ENCODE measurements at regions not wholly inside any gene's neighbourhood (a gene's known extent, or its start where the extent isn't known, plus 50 kb on each side); places are given as distances from the start of the nearest gene placed in this dataset.
"Not testable (repeated sequence)": the region's sequence is repeated elsewhere in the genome, so short reads cannot be mapped to it uniquely, and the experiment has no call there.

DNA sequence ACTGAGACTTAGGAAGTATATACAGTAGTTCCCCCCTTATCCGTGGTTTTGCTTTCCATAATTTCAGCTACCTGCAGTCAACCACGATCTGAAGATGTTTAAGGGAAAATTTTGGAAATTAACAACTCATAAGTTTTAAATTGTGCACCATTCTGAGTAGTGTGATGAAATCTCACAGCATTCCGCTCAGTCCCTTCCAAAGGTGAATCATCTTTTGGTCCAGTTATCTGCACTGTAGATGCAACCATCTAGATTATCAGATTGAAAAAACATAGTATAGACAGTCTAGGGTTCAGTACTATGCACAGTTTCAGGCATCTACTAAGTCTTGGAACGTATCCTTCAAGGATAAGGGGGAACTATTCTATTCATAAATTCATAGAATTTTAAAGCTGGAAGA is 109.0 kb downstream of the ANXA3 start:
- no peak for DNase-seq (ENCODE audit: low spot score)

DNA sequence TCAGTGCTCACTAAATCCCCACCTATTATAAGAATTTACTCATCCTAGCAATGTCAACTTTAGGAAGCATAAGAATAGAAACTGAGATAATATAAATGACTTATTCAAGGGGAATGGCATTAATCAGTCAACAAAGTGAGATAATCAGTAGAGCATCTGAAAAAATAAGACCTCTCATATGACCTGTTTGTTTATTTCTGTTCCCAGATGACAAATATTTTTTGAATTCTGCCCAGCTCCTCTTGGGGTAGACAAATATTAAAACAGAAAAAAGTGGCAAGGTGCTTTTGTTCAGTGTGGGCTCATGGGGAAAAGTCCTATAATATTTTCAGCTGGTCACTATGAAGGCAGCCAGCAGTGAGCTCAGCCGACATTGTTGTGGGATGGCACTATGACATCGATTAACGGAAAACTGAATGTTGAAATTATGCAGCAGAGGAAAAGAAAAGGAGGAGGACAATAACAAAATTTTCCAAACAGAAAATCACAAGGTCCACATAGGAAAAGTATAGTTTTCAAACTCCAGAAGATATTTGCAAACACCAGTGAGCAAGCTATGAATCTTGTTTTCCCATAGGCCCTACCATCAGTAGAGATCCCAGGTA is 109.6 kb downstream of the ANXA3 start:
- no peak for DNase-seq (ENCODE audit: low spot score)

DNA sequence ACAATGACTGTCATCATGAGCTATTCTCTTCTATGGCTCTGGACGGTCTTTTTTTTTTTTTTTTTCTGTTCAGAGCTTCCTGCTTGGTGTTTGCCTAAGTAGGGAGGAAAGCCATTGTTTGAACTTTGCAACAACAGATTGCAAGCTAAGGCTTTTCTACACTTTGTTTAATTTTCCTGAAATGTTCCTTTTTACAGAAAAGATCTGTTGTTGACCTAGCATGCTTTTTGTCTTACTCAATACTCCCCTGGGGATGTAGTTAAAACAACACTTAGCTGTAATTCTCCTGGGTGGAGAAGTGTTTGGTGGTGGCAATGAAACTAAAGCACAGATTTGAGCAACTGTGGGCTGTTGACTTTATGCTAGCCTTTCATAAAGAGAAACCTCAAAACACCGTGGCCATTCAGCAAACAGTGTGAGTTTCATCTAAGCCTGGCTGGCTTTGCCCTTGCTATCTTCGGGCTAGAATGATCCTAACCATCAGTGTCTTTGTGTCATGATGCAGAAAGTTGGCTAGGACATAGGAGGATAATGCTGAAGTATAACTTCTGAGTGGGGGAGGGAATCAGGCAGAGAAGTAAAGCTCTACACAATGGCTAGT is 110.5 kb downstream of the ANXA3 start:
- no peak for DNase-seq (ENCODE audit: low spot score)

DNA sequence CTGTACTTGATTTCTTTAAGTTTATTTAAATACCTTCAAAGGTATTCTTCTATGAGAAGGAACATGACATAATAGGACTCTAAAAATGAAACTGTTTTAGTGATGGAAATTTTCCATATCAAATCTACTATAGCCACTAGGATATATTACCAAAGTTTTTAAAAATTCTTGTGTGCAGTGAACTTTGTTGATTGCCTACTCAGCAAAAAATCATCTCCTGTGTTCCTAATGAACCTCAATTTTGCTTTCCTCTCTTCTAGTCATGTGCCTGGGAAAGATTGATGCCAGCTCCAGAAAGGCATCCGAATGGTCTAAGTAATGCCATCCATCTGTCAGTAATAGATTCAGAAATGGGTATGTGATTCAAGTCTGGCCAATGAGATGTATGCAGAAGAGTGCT is 111.1 kb downstream of the ANXA3 start:
- no peak for DNase-seq (ENCODE audit: low spot score)

DNA sequence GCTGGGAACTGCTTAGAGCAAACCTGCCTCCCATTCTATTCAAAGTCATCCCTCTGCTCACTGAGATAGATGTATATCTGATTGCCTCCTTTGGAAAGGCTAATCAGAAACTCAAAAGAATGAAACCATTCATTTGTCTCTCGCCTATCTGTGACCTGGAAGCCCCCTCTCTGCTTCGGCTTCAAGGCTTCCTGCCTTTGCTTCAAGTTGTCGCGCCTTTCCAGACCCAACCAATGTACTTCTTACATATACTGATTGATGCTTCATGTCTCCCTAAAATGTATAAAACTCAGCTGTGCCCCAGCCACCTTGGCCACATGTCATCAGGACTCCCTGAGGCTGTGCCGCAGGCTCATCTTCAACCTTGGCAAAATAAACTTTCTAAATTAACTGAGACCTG is 111.9 kb upstream of the BMP2K start:
- not testable (repeated sequence) for DNase-seq (ENCODE audit: low spot score)

DNA sequence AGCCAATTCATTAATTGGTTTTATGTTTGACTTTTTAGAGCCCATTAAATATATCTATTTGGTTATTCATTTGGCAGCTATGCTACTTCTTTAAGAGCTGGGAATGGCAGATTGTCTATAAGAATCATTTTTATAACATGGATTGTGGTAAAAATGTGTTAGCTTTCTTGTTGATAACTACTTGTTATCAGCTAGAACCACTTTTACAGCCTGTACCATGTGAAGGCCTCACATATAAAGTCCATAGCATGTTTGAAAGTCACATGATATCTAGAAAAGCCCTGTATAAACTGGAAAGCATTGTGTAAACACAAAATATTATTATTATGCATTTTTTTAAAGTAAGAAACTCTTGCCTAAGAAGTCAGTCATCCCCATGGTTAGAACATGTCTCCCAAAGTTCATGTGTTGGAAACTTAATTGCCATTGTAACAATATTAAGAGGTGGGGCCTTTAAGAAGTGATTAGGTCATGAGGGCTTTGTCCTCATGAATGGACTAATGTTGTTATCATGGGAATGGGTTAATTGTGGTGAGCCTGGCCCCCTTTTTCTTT is 110.9 kb upstream of the BMP2K start:
- no peak for DNase-seq (ENCODE audit: low spot score)

DNA sequence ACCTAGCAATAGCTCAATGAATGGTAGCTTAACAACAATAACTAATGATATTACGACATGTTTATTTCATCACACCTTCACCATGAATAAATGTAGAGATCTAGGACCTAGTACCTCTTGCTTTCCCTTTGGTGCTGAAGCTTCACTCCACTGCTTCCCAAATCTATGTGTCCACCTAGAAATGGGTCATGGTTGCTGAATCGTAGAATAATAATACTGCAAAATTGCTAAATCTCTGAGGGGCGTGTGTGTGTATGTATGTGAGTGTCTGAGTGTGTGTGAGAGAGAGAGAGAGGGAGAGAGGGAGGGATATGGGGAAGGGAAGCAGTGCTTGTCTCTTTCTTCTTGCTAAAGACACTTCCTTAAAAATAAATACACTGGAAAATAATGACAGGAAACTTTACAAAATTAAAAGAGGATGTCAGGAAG is 109.3 kb upstream of the BMP2K start:
- no peak for DNase-seq (ENCODE audit: low spot score)

DNA sequence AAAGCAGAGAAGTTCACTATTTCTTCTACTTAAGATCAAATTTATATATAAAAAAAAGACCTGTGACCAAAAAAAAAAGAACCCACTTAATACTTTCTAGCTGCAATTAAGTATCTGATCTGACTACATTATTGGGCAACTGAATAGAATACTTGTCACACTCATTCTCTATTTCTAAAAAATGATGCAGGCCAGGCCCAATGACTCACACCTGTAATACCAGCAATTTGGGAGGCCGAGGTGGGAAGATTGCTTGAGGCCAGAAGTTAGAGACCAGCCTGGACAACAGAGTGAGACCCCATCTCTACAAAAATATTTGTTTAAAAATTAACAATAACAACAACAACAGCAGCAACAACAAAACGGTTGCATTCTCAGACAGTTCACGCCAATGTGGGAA is 108.8 kb upstream of the BMP2K start:
- no peak for DNase-seq (ENCODE audit: low spot score)

DNA sequence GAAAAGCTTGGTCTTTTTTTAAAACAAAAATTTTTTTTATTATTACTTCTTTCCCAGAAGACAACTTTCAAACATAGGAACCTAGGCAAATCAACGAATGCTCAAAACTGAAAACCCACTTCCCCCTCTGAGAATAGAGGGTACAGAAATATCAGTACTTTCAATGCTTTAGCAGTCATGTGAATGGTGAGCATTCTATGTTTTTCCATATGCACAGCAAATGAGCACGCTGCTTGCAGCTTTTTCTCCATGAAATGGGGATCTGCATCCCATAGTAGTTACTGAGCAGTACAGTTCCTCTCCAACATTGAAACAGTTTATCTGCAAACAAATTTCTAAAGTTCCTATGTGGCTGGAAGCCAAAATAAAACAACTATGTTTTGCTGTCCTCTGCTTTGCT is 108.4 kb upstream of the BMP2K start:
- DNase-seq (ENCODE audit: low spot score) = no peak

DNA sequence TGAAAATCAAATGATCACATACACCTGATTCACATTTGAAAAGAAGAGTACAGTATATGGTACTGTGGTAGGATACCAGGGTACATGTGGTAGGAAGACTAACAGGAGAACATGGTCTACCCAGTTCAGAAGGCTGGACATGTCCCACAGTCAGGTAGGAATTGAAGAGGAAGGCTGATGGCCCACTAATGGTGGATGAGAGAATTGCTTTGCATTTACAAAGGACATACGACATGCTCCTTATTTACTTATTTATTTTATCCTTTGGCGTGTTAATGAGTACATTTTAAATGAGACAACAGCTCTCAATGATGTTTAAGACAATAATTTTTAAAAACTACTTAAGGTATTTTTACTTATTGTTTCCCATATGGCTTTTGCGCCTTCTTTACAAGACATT is 106.7 kb upstream of the BMP2K start:
- DNase-seq (ENCODE audit: low spot score) = no peak

DNA sequence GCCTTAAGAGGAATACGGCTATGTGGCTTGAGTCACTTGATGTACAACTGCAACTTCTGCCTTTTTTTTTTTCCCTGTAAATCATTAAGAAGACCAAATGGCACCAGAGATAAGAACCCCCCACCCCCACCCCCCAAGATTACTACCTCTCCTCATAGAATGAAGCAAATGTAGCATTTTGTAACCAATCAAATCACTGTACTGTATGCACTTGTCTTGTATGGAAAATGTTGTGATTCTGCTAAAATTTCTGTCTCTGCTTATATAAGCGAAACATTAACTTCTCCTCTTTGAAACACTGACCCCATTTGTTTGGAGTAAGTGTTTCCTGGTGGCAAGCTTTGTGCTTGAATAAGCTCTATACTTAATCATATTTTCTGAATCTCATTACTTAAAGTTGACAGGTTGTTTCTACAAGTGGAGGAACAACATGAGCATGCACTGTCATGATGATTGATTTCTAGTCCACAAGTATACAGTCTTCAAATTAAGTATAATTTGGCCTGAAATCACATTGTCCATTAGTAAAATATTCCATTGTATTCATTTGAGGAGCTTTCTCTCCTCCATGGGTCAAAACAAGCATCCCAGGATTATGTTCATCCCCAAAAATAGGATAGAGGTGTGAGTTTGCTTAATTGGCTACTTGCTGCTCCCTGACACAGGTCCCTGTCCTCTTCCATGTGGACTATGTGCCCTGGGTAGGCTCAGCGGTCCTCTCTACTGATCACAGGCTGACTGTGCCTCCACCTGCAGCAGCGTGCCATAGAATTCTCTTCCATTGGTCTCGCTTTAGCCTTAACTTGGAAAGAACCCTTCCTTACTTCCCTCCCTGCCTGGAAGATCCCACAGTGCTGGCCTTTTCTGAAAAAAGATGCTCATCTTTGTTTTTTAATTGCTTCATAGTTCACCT is 104.0 kb upstream of the BMP2K start:
- DNase-seq (ENCODE audit: low spot score) = no peak

DNA sequence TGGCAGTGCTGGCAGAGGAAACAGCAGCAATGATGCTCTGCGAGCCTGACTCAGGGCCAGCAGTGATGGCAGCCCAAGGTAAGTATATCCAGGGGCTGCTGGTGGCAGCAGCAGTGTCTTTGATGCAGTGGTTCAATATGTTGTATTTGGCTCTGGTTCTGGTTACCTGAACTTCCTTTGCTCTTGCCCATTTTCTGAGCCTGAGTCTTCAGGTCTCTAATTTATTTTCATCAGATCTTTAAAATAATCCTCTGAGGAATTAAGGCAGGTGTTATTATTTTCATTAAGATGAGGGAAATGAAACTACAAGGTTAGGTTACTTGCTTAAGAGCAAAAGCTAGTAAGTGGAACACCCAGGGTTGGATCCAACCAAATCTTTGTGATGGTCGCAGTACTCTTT is 102.8 kb upstream of the BMP2K start:
- no peak for DNase-seq (ENCODE audit: low spot score)

DNA sequence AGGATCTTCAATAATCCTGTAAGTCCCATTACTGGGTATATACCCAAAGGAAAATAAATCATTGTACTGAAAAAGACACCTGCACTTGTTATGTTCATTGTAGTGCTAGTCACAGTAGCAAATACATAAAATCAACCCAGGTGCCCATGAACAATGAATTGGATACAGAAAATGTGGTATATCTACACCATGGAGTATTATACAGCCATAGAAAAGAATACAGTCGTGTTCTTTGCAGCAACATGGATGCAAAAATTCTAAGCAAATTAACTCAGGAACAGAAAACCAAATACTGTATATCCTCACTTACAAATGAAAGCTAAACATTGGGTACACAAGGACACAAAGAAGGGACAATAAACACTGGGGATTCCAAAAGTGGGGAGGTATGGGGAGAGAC is 100.8 kb upstream of the BMP2K start:
- no peak for DNase-seq (ENCODE audit: low spot score)

DNA sequence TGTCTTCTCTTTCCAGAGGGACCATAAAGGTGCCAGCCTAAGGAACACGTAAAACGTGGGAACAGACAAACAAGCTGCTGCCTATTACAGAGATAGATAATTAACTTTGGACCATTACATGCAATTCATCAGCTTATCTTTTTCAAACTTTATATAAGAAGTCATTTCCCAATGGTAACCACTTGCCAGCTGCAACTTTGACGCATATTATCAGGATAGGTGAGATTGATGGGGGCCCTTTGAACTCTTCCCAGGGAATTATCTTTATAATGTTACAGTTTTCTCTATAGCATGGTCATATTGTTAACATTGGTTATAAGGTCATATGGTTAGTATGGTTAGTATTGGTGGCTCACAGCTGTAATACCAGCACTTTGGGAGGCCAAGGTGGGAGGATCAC is 94.1 kb upstream of the BMP2K start:
- no peak for DNase-seq (ENCODE audit: low spot score)

DNA sequence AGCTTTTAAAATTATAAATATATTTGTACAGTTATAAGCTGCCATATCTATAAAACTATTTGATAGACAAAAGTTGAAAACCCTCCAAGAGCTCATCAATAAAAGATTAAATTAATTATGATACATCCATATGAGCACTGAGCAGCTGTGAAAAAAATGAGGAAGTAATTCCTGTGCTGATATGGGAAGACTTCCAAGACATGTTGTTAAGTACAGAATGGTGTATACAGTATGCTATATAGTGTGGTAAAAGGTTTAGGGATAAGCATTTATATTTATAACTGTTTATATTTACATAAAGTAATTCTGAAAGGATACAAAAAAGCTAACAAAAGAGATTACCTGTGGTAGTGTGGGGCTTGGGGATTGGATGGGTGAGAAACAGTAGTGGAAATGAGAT is 92.8 kb upstream of the BMP2K start:
- DNase-seq (ENCODE audit: low spot score) = no peak

DNA sequence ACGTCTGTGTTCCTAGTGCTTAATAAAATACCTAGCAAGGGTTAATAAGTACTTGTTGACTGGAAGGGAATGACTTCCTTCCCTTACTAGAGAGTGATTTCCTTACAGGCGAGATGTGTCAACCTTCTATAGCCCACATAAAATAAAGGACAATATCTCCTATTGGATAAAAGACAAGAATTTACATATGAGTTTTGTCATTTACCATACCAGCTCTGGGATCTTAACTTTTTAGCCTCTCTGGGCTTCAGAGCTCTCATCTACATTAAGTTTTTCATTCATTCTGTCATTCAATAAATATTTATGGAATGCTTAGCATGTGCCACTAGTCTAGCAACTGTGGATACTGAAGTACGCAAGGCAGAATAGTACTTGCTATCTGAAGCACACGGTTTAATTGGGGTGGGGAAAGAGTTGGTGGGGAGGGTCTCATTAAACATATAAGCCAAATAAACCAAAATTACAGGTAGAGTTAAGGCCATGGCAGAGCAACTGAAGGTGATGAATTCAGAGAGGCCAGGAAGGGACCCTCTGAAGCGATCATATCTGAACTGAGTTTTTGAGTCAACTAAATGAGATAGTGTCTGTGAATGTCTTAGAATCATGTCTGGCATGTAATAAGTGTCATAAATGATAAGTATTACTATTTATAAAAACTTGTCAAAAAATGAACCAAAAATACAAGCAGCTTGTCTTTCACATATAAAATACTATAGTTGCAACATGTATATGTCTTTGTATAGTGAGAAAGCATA is 91.6 kb upstream of the BMP2K start:
- DNase-seq (ENCODE audit: low spot score) = peak; percentile 56

DNA sequence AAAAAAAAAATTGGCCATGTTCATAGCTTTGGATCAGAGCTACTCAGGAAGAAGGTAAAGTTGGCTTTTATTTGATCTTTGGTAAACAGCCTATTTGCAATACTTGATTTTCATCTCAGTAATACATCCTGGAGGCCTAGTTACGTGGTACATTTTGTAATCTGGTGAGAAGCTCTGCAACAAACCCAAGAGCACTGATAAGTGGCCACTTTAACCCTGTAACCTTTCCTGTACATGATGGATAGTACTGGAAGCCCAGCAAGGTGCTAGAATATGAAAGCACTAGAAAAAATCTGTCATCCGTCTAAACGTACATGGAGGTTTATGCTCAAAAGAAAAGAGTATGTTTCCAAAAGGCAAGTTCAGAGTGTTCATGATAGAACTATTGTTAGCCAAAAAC is 88.3 kb upstream of the BMP2K start:
- DNase-seq (ENCODE audit: low spot score) = no peak

DNA sequence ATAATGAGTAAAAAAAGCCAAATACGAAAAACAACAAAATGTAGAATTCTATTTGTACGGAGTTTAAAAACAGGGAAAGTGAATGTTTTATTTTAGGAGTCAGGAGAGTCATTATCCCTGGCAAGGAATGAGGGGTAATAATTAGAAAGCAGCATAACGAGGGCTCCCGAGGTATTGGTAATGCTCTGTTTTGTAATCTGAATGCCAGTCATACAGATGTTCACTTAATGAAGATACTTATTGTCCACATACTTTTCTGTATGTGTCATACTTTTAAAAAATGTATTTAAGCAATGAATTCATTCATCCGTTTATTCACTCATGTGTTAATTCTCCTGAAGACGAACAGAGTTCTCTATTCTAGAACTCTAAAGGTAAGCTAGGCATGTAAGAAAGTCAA is 87.8 kb upstream of the BMP2K start:
- DNase-seq (ENCODE audit: low spot score) = no peak

DNA sequence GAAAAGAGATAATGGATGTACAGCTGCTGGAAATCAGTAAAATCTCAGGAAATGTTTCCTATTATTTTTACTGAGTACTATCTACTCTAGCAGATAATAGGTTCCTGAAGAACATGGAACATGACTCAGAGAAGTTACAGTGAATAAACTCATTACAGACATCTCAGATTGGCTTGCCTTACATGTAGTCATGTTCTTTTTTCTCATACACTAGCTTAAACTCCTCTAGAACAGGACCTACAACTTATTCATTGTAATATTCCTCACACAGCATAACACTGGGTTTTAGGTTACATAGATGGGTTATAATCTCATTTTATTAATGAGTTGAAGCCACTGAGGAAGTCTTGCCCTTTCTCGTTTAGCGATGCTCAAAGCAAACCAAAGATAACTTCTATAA is 86.9 kb upstream of the BMP2K start:
- DNase-seq (ENCODE audit: low spot score) = no peak

DNA sequence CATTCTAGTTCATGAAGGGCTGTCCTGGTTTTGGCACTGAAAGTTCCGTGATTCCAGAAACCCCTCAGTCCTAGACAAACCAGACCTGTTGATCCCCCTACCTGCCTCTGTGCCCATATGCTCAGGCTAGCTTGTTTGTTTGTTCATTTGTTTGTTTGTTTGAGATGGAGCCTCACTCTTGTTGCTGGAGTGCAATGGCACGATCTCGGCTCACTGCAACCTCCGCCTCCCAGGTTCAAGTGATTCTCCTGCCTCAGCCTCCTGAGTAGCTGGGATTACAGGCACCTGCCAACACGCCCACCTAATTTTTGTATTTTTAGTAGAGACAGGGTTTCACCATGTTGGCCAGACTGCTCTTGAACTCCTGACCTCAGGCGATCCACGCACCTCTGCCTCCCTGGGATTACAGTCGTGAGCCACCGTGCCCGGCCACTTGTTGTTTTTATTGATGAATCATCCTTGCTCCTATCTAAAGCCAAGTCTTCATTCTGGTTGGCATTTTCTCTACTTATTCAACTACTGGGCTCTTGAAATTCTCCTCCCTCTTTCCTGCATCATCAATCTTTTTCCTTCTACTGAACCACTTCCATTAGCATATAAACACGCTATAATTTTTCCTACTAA is 86.3 kb upstream of the BMP2K start:
- DNase-seq (ENCODE audit: low spot score) = no peak

DNA sequence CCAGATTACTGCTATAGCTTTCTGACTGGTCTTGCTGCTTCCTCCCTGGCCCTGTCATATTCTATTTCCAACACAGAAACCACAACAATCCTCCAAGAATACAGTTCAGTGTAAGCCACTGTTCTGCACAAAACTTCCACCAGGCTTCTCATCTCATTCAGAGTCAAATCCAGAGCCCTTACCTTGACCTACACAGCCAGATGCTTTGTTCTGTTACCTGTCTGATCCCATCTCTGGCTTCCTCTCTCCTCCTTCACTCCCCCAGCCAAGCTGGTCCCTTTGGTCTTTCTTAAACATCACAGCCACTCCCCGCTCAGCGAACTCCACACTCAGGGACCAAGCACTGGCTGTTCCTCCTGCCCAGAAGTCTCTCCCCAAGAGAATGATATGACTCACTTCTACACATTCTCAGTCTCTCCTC is 84.8 kb upstream of the BMP2K start:
- DNase-seq (ENCODE audit: low spot score) = no peak
